B cell (primary cell): ENCODE measurements at regions not wholly inside any gene's neighbourhood (a gene's known extent, or its start where the extent isn't known, plus 50 kb on each side); places are given as distances from the start of the nearest gene placed in this dataset.

Experiments
- CTCF ChIP-seq: fragments of 200-600 bp; IDR thresholded peaks from one replicate; pipeline ENCODE4 v1.8.0; 2022; ENCODE audit warnings: antibody characterized with exemption, mild to moderate bottlenecking
- EZH2 ChIP-seq: IDR thresholded peaks from 2 replicates; pipeline ENCODE4 v1.6.1; 2012; ENCODE audit warnings: borderline replicate concordance, low read depth, mild to moderate bottlenecking, moderate library complexity, low read length; ENCODE audit not compliant: insufficient read depth, poor library complexity, severe bottlenecking

- no peak for TF ChIP-seq CTCF
- no peak for TF ChIP-seq EZH2
These were observed 315.4 kb upstream of the MIR17HG start for GRCh38 chr13:91032104-91032503.
